ENCODE measurements at regions not wholly inside any gene's neighbourhood (a gene's known extent, or its start where the extent isn't known, plus 50 kb on each side); places are given as distances from the start of the nearest gene placed in this dataset.

DNA sequence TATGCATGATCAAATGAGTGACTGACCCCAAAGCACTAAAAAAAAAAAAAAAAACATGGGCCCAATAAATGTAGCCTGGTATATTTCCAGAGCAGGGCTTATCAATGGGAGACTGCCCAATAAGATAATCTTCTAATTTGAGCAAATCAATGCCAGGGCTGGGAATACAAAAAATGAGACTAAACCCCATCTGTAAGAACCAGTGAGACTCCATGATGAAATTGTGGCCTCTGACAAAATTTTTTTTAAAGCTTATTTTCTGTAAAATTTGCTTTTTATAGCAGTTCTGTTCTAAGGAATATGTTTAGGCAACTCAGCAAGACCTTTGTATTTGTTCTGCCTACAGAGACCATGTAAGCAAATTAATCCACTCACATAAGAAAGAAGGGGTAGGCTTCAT is 186.8 kb upstream of the CCDC150 start:
- TF ChIP-seq EZH2 (IDR thresholded peaks at IDR 0.05; ENCODE audit: insufficient read depth, poor library complexity, severe bottlenecking), result no peak
- TF ChIP-seq EZH2phosphoT487 (IDR thresholded peaks at IDR 0.05; ENCODE audit: insufficient read depth, low read depth), result no peak

Measured in GM23248 (cell line).